IPS-NIHi7 (cell line): ENCODE measurements at regions not wholly inside any gene's neighbourhood (a gene's known extent, or its start where the extent isn't known, plus 50 kb on each side); places are given as distances from the start of the nearest gene placed in this dataset.

Experiments
- DNase-seq: peaks from one replicate; pipeline ENCODE4 v3.0.0; 2012; ENCODE audit warnings: mixed read lengths; ENCODE audit errors: extremely low spot score

DNA sequence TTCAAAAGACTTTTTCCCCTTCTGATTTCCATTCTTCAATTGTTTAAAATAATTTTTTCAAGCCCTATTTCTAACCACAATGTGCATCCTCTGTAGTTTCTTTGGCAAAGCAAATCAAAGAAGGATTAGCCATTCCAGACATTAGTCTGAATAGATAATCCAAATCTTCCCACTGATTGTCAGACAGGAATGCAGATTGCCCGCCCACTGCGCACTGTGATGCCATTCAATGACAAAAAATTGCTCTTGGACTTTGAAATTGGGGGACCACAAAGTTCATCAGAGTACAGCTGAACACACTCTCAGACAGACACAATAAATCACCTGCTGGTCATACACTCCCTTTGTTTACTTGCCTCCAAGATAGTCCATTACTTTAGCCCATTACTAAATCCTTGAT is 216.5 kb upstream of the DKK2 start:
- DNase-seq = no peak

DNA sequence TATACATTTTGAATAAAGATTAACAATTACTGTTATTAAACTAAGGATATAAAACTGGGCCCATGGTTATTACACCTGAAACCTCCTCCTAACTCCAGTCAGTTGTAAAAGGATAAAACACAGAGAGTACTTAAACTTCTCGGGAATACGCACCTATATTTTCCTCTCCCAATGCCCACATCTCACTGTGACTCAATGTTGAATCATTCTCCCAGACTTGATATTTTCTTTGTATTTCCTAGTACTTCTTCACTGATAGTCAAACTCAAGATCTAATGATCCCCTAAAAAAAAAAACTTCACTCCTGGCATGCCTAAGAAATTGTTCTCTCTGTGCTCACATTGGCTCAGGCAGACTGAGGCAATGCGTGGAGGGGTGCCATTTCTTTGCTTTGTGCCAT is 212.5 kb upstream of the DKK2 start:
- DNase-seq = no peak

DNA sequence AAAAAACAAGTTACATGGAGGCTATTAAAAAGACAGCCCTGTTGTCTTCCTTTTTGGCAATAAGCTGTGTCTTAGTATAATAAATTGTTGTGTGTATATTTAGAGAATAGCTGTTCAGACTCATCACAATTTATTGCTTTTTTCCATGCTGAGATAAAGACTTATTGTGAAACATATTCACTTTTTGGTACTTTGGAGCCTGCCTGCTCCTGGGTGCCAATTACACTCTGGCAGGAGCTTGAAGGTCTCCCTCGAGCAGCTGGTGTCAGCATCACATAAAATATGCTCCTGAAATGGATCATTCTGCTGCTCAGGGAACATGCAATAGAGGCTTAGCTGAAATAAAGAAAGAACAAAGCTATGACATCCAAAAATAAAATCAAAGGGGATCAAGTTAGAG is 211.6 kb upstream of the DKK2 start:
- DNase-seq = no peak

DNA sequence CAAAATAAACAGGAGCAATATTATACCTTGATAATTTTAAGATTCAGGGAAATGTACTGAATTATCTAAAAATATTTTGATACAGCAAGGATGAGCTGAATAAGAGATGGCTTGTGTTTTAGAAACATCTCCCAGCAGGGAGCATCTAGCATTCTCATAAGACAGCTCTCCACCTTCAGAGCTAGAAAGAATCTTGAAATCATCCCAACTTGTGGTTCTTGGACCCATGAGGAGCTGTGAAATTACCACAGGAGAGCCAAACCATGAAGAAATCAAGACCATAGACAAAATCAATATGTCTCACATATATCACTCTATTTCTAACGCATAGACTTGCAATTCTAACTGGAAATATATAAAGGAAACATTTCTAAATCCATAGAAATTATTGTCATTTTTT is 210.6 kb upstream of the DKK2 start:
- no peak for DNase-seq

DNA sequence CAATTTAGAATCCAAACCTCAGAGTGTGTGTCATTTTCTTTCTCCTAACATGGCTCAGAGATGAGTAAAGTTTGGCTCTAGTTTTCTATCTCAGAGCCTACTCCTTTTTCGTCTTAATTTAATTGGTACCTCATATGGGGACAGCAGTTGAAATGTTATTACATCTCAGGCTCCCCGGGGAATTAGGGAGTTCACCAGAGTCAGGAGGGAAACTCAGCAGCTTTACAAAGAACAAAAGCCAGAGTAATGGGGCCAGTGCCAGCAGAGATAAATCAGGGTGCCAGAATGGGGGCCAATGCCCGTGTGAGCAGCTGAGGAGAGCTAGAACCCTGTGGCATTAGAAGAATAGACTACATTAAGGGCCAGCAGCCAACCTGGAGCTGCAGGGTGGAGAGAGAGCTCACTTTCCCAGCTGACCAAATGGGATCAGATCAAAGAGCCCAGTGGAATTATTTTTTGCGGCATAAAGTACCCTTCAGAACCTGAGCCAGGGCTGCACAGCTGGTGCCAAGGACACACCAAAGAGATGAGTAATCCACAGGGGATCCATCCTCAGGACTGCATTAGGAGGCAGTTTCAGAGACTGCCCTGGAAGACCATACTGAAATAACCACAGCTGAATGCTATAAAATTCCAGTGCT is 207.1 kb upstream of the DKK2 start:
- no peak for DNase-seq

DNA sequence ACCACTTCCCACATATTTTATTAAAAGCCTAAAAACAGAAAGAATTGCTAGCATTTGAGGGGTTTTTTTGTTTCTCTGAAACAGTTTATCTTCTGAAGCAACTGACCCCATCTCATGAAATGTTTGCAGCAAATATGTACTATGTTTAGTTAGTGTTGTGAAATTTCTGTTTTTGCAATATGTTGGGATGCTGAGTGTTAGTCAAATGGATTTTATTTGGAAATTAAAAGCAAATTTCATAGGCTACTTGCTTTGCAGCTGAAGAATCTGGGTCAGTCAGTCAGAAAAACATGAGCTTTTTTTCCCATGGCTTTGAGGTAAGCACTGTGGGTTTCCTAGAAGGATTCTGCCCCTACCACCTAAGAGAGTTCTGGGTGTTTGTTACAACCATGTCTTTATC is 184.9 kb upstream of the DKK2 start:
- no peak for DNase-seq

DNA sequence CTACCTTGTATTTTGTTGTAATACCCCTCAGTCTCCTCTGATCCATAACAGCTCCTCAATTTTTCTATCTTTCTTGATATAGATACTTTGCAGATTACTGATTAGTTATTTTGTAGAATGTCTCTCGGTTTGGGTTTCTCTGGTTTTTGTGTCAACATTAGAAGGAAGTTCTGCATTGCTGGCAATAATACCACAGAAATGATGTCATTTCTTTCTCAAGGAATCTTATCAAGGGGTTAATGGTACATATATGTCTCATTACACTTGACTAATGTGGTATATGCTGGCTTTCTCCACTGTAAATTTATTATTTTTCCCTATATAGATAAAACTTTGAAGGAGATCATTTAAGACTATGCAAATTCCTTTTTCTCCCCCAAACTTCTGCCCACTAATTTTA is 183.6 kb upstream of the DKK2 start:
- DNase-seq = no peak

DNA sequence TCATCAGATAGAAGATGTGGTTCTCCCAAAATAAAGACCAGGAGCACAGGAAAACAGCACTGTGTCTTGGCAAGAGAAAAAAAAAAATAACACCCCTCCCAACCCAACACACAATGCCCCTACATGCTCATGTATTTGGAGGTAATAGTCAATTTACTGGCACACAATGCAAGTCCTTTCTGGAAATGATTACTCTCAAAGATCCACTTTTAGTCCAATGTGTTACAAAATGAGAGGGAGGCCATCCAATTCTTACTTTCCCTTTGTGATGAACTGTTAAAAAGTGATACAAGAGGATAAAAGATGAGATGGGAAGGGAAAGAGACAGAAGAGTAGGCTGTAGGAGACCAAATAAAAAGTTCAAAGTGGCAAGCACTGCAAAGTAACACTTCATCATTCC is 180.3 kb upstream of the DKK2 start:
- no peak for DNase-seq

DNA sequence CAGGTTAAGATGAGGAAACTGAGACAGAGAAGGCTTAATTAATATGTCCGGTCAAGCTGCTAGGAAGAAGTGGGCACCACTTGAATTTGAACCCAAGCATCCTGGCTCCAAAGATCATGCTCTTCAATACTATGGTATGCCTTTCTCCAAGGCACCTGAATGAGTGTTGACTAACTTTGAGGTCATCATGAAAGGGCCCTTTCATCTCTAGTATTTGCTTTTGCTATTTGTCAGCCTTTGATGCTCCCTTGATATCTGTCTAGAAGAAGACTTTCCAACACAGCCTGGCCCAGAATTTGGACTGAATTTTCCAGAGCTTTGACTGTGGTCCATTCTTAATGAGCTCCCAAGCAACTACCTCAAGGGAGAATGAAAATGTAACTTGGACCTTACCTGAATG is 179.1 kb upstream of the DKK2 start:
- DNase-seq = no peak

DNA sequence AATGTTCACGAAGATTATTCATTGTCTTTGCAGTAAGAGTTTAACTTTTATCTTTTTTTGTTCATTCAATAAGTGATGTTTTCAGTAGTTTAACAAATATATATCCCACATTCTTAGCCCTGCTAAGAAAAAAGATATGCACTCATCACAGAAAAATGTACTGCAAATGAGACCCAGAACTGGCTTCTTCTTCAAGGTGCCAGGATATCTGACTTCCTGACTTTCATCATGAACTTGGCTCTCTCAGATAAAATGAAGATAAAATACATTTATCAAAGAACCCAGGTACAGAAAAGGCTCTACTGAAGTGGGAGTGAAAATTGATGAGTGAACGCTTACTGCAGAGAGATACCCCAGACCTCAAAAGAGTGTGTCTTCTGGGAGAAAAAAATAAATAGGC is 177.8 kb upstream of the DKK2 start:
- DNase-seq = no peak

DNA sequence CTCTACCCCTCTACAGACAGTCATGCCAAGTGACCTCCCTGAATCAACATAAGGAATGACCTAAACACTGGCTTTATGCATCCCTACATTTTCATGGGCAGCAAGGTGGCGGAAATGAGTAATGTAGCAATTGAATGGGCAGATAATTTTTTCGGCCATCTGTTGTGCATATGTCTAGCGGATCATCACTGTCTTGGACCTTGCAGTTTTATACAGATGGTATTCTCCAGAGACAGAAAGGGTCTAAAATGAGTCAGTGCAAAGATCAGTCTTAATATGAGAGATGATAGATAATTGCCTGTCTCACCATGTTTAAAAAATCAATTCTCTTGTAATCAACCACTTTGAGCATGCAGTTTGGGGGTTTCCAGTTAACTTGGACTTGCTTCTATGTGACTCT is 177.3 kb upstream of the DKK2 start:
- DNase-seq = no peak

DNA sequence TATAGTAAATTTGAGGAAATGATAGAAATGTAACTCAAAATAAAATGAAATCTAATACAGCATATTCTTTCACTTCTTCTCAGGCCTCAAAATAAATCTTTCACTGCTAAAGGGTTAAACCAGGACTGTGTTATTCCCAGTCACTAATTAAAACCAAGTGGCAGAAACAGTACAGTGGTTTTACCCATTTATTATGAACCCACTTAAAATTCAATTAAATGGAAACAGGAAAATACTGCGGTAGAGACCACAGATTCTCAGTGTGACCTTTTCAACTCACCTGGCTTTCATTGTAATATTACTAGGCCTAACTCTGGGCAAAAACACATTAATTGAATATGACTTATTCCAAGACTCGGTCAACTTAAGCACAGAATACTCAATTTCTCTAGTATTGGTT is 176.5 kb upstream of the DKK2 start:
- DNase-seq = no peak

DNA sequence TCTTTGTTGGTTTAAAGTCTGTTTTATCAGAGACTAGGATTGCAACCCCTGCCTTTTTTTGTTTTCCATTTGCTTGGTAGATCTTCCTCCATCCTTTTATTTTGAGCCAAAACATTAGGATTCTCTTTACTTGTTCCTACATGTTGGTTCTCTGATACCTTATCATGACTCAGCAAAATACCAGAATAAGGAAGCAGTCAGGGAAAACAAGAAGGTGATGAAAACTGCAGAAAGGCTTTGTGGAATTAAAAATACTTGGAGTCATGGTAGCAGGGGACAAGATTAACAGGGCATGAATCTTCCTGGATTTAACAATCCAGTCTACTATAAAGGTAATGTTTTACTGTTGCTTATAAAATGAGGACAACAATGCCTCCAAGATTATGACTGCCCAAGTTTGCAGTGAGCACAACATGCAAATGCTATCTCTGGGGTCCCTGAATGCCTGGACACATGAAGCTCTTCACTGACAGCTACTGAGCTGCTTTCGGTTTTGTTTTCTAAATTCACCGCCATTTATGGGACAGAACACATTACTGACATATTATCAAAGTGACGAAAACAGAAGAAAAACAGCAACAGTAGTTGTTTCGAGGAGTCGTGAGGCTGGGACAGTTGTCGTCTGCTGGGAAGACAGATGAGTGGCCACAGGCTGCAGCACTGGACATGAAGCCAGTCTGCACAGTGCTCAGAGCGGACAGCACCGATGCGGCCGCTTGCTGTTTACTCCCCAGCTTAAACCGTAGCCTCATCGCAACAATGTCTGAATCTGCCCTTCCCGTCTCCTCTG is 174.5 kb upstream of the DKK2 start:
- DNase-seq = no peak

DNA sequence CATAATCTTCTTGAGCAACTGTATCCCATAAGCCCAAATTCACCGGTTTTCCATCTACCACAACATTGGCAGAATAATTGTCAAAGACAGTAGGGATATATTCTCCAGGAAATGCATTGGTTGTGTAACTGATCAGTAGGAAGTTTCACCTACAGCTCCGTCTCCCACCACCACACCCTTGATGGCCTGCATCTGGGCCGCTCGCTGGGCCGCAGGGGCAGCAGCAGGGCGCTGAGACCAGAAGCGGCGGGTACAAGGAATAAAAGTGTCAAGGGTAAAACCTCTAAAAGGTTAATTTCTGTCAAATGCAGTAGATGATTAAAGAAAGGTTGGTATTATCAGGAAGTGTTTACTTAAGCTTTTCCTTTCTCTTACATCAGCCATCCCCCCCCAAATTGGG is 167.6 kb upstream of the DKK2 start:
- no peak for DNase-seq

DNA sequence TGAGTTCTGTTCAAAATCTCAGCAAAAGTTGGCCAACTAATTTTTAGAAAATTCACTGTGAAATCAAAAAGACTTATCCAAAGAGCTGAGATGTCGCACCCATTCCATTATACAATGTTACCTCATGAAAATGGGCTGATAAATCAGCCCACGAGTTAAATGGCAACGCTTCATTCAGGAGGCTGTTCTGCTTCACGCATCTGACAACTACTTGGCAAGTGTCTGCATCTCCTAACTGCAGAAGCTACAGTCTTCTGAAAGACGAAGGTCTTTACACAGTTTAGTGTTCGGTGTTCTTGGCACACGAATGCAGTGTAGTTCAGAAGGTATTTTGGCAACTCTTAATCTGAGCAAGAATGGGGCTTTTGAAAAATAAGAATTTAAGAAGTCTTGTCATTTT is 166.6 kb upstream of the DKK2 start:
- DNase-seq = no peak

DNA sequence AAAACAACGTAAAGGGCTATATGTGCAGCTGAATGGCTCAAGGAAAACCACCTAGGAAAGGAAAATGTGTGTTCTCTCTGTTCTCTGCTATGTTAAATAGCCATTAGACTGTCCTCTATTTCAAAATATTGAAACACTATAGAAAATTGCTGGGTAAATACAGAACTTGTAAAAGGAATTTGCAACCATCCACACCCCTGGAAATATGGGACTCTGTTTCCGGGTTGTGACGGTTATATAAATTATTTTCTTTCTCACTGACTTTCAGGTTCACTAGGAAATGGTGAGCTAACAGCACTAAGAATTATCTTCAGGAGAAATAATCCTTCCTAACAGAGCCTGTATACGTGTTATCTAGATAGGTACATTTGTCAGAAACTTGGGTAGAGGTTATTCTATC is 161.0 kb upstream of the DKK2 start:
- DNase-seq = no peak

DNA sequence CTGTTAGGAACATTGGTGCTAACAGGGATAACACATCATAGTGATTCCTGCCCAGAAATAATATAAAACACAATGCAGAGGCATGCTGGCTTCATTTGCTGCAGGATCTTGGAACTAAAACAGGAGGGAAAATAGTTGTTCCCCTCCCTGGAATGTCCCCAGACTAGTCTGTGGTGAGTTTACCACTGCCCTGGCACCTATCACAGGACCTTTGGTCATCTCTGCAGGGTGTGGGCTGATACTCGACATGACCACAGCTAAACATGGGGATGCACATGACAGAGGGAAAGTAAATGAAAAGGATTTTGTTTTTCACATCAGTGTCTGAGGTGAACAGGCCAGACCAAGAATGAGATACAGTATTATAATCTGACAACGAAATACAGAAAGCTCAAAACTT is 160.2 kb upstream of the DKK2 start:
- DNase-seq = no peak

DNA sequence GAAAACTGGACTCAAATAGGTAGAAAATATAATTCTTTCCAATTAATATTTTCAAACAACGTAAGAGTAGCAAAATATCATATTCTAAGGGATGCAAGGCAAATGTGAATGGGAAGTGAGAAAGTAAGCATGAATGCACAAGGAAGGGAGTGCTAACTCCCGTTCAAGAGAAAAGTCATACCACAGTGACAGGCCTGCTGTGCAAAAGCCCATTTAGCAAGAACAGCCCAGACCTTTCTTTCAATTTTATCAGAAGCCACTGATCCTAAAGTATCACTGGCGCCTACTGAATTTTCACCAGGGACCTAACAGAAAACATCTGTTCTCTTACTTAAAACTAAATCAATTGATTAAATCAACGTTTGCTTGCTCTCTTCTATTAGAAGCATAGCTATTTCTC is 157.9 kb upstream of the DKK2 start:
- DNase-seq = no peak

DNA sequence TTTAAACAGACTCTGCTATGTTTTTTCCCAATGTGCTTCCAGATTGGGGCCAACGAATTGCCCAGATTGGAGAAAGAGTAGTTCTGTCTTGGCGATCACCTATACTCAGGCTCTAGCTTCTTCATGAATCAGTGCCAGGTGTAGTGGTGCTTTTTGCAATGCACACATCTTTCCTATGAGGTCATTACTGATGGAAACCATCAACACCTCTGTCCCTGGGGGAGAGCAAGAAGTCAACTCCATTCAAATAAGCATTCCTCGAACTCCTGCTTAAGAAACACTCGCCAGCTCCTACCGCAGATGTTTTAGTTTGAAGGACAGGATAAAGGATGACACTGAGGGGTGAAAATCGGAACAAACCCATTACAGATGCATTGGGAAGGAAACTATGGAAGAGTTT is 156.5 kb upstream of the DKK2 start:
- DNase-seq = no peak

DNA sequence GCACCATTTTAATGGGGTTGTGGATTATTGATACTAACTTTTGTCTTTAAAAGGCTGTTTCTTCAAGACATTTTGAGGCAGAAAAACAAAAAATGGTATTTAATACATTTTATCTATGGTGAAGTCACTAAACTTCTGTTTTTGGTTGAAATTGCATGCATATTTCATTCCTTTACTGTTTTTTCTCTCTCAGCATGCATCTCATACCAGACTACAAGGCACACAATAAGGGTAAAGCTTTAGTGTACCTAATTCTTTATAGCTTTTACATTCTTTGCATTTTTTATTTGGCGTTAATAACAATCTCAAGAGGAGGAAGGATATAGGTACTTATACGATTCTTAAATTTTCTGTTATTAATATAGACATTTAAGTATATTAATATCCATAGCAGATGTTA is 151.0 kb upstream of the DKK2 start:
- DNase-seq = no peak

DNA sequence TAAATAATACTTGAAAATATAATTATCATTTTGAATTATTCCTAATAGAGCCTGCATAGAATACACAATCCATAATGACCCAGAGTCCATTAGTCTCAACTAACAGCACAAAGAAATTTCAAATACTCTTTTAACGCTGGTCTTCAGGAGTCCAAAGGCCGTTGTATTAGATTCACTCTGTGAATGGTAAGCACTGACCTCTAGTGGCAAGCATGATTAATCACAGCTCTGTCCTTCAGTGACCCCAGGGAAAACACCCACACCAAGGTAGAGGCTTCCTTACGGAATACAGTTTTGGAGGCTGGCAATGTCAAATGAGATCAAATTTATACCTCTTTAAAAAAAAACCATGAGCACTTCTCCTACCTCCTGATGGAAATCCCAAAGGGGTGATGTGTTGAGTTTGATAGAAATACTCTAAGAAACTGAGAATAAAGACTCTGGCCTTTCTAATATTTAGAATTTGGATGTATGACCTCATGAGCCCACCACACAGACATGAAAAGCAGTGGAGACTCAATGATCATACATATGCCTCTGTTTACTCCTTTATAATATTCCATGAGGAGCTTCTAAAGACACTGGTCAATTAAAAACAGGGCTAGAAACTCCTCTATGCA is 147.2 kb upstream of the DKK2 start:
- DNase-seq = peak; percentile 60

DNA sequence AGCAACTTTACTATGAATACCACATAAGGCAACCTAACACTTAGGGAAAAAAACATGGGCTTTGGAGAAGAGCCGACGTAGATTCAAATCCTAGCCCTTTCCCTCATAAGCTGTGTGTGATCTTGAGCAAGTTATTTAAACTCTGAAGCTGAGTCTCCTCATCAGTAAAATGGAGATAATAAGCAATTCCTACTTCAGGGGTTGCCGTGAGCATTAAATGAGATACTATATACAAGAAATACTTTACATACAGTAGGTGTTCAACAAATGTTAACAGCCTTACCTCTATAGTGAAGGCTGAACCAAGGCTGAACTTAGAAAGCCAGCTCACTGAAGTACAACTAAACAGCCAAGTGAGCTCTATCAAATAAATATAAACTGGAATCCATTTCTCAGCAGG is 146.2 kb upstream of the DKK2 start:
- DNase-seq = no peak

DNA sequence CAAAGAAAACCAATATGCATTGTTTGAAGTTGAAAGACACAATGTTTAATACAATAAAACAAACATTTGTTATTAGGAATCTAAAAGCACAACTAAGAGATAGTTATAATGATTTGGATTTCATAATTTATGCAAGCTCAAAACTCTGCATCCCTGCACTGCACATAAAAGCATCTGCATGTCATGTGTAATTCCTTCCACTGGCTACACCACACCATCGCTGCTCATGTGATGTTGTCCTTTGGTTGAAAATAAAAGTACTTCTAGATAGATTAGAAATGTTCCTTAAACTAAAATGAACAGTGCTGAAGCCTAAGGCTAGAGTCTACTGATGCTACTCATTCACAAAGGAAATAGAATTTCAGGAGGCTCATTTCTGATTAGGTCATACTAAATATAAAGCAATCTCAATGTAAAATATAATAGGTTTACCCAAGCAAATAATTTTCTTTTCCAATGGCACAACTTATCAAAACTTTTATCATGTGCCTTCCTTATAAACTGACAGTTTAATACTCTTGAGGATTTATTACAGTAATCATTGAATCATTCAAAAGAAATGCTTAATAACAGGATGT is 130.8 kb upstream of the DKK2 start:
- DNase-seq = no peak
